ENCODE measurements at regions not wholly inside any gene's neighbourhood (a gene's known extent, or its start where the extent isn't known, plus 50 kb on each side); places are given as distances from the start of the nearest gene placed in this dataset.

GRCh38 chr10:107433605-107434004 is 269.1 kb upstream of the SORCS1 start:
- no peaks in the 10 kb centered on the region for H3K9me3 ChIP-seq (ENCODE audit: insufficient read depth, low read depth, low read length)
- no peaks in the 10 kb centered on the region for H3K36me3 ChIP-seq (ENCODE audit: insufficient read depth, low read length)
- no peaks in the 10 kb centered on the region for H3K9me2 ChIP-seq (replicated peaks; ENCODE audit: low read depth, low read length)
- no peak overlapping the region for H3K9ac ChIP-seq (ENCODE audit: low read depth, low read length, poor library complexity, severe bottlenecking)
- H3K79me2 ChIP-seq (ENCODE audit: insufficient read depth, low read length) = no peaks in the 10 kb centered on the region
- H4K20me1 ChIP-seq (ENCODE audit: insufficient read depth, low read length, poor library complexity, severe bottlenecking) = no peaks in the 10 kb centered on the region
- no peaks in the 10 kb centered on the region for H3K27me3 ChIP-seq (ENCODE audit: insufficient read depth, low read length, poor library complexity, severe bottlenecking)
- H3F3A ChIP-seq (ENCODE audit: low read depth) = no peaks in the 10 kb centered on the region
- H3K4me3 ChIP-seq (ENCODE audit: low read length, poor library complexity, severe bottlenecking) = no peak overlapping the region
- no peaks in the 10 kb centered on the region for H3K4me1 ChIP-seq (ENCODE audit: insufficient read depth, low read length, poor library complexity, severe bottlenecking)
- TF ChIP-seq EZH2phosphoT487 (IDR thresholded peaks at IDR 0.05; ENCODE audit: borderline replicate concordance) = no peak
- TF ChIP-seq, protein P1, sequence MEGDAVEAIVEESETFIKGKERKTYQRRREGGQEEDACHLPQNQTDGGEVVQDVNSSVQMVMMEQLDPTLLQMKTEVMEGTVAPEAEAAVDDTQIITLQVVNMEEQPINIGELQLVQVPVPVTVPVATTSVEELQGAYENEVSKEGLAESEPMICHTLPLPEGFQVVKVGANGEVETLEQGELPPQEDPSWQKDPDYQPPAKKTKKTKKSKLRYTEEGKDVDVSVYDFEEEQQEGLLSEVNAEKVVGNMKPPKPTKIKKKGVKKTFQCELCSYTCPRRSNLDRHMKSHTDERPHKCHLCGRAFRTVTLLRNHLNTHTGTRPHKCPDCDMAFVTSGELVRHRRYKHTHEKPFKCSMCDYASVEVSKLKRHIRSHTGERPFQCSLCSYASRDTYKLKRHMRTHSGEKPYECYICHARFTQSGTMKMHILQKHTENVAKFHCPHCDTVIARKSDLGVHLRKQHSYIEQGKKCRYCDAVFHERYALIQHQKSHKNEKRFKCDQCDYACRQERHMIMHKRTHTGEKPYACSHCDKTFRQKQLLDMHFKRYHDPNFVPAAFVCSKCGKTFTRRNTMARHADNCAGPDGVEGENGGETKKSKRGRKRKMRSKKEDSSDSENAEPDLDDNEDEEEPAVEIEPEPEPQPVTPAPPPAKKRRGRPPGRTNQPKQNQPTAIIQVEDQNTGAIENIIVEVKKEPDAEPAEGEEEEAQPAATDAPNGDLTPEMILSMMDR (conservative IDR thresholded peaks at IDR 0.05; ENCODE audit: low read length) = no peak
- no peak overlapping the region for H2AFZ ChIP-seq (ENCODE audit: low read length)
- no peak overlapping the region for H3K4me2 ChIP-seq (ENCODE audit: low read depth, low read length, poor library complexity, severe bottlenecking)

GRCh38 chr10:107430446-107430845 is 265.9 kb upstream of the SORCS1 start:
- Histone ChIP-seq H3K4me1 (ENCODE audit: insufficient read depth, low read length, poor library complexity, severe bottlenecking) (no peaks in the 10 kb centered on the region), H3K9me3 (ENCODE audit: insufficient read depth, low read depth, low read length) (no peaks in the 10 kb centered on the region), H3F3A (ENCODE audit: low read depth) (no peaks in the 10 kb centered on the region), H4K20me1 (ENCODE audit: insufficient read depth, low read length, poor library complexity, severe bottlenecking) (no peaks in the 10 kb centered on the region), H2AFZ (ENCODE audit: low read length) (no peak overlapping the region), H3K9ac (ENCODE audit: low read depth, low read length, poor library complexity, severe bottlenecking) (no peak overlapping the region), H3K27me3 (ENCODE audit: insufficient read depth, low read length, poor library complexity, severe bottlenecking) (no peaks in the 10 kb centered on the region), H3K9me2 (replicated peaks; ENCODE audit: low read depth, low read length) (no peaks in the 10 kb centered on the region), H3K4me2 (ENCODE audit: low read depth, low read length, poor library complexity, severe bottlenecking) (no peak overlapping the region), H3K36me3 (ENCODE audit: insufficient read depth, low read length) (no peaks in the 10 kb centered on the region), H3K79me2 (ENCODE audit: insufficient read depth, low read length) (no peaks in the 10 kb centered on the region), H3K4me3 (ENCODE audit: low read length, poor library complexity, severe bottlenecking) (no peak overlapping the region)
- TF ChIP-seq, protein P1 (conservative IDR thresholded peaks at IDR 0.05; ENCODE audit: low read length) = no peak
- TF ChIP-seq EZH2phosphoT487 (IDR thresholded peaks at IDR 0.05; ENCODE audit: borderline replicate concordance) = no peak

DNA sequence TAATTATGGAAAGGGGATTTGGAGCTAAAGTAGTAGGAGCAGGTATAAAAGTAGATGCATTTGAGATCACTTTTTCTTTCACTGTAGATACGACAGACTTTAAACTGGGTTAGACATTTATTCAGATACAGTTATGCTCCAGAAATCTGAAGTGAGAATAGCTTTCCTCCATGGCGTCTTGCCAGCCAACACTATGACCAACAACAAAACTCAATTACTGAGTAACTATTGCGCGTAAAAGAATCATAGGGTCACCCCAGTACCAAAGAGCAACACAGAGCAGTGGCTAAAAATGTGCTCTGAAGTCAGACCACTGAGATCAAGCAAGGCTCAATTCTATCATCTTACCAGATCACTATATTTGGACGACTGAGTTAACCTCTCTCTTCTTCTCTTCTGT is 262.5 kb upstream of the SORCS1 start:
- Histone ChIP-seq H4K20me1 (ENCODE audit: insufficient read depth, low read length, poor library complexity, severe bottlenecking) (no peaks in the 10 kb centered on the region), H2AFZ (ENCODE audit: low read length) (no peak overlapping the region), H3K79me2 (ENCODE audit: insufficient read depth, low read length) (no peaks in the 10 kb centered on the region), H3K9ac (ENCODE audit: low read depth, low read length, poor library complexity, severe bottlenecking) (no peak overlapping the region), H3K4me3 (ENCODE audit: low read length, poor library complexity, severe bottlenecking) (no peak overlapping the region), H3F3A (ENCODE audit: low read depth) (no peaks in the 10 kb centered on the region), H3K9me3 (ENCODE audit: insufficient read depth, low read depth, low read length) (no peaks in the 10 kb centered on the region), H3K4me1 (ENCODE audit: insufficient read depth, low read length, poor library complexity, severe bottlenecking) (no peaks in the 10 kb centered on the region), H3K27me3 (ENCODE audit: insufficient read depth, low read length, poor library complexity, severe bottlenecking) (no peaks in the 10 kb centered on the region), H3K4me2 (ENCODE audit: low read depth, low read length, poor library complexity, severe bottlenecking) (no peak overlapping the region), H3K9me2 (replicated peaks; ENCODE audit: low read depth, low read length) (no peaks in the 10 kb centered on the region), H3K36me3 (ENCODE audit: insufficient read depth, low read length) (no peaks in the 10 kb centered on the region)
- no peak for TF ChIP-seq EZH2phosphoT487 (IDR thresholded peaks at IDR 0.05; ENCODE audit: borderline replicate concordance)
- TF ChIP-seq, protein P1 (conservative IDR thresholded peaks at IDR 0.05; ENCODE audit: low read length) = no peak

Data from Loucy (cell line).